ENCODE measurements at regions not wholly inside any gene's neighbourhood (a gene's known extent, or its start where the extent isn't known, plus 50 kb on each side); places are given as distances from the start of the nearest gene placed in this dataset.

DNA sequence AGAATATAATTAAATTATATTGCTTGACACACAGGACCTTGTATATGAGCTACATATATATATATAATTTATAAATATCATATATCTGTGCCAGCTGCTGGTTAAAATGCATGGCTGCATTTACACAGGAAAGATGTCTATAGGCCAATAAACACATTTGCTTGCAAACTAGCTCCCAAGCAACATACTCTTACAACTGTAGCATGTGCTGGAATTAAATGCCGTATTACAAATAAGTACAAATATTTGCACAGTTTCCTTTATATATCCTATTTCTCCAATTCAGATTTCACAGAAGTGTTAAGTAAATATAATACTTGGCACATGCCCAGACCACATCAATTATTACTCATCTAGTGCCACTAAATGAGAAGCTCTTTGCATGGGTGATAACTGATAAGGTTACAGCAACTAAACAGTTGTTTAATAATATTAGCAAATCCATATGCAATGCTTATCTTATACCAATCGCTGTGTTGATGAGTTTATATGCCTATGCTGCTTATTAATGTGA lies 66.7 kb upstream of the E2F7 start:
- no peak for DNase-seq
- H3K79me2 ChIP-seq (ENCODE audit: insufficient read depth, low read length) = no peaks in the 10 kb centered on the region
- no CpG with 5 or more reads among the region's 2 CpGs for WGBS (ENCODE audit: extremely low coverage, insufficient read length, low lambda C conversion rate)
- no peaks in the 10 kb centered on the region for H3K9me3 ChIP-seq (ENCODE audit: control insufficient read depth, low read depth, low read length)
- no peak overlapping the region for H2BK15ac ChIP-seq (ENCODE audit: low read depth, low read length)
- H4K20me1 ChIP-seq (ENCODE audit: control insufficient read depth, insufficient read depth, insufficient read length) = no peaks in the 10 kb centered on the region
- H3K56ac ChIP-seq (ENCODE audit: insufficient read length, low read depth, low read length) = no peak overlapping the region
- no peak overlapping the region for H3K27ac Mint-ChIP-seq
- no peak overlapping the region for H2AFZ ChIP-seq (ENCODE audit: low read length)
- H3K27ac ChIP-seq (ENCODE audit: insufficient read length, low read depth, low read length) = no peak overlapping the region
- no peaks in the 10 kb centered on the region for H3K27me3 ChIP-seq (ENCODE audit: insufficient read depth, low read length)
- no peak overlapping the region for H3K4me2 ChIP-seq (ENCODE audit: insufficient read depth, insufficient read length, low read length)
- H4K5ac ChIP-seq (ENCODE audit: insufficient read length, low read depth, low read length) = no peak overlapping the region
- no peak overlapping the region for H3K4ac ChIP-seq (ENCODE audit: low read depth, low read length)
- H3K4me1 ChIP-seq (ENCODE audit: insufficient read depth, low read length) = no peaks in the 10 kb centered on the region
- H3K9me3 Mint-ChIP-seq = no peaks in the 10 kb centered on the region
- peaks cover 2% of the 10 kb centered on the region; the same call in 1 of the 2 replicates for H3K27me3 Mint-ChIP-seq (ENCODE audit: low read depth)
- no peak overlapping the region for H3K18ac ChIP-seq (ENCODE audit: insufficient read length, low read depth, low read length)
- H3K79me1 ChIP-seq (ENCODE audit: insufficient read depth, low read depth, low read length, poor library complexity, severe bottlenecking) = no peaks in the 10 kb centered on the region
- H2BK120ac ChIP-seq (ENCODE audit: low read depth, low read length, poor library complexity, severe bottlenecking) = no peak overlapping the region
- no peak overlapping the region for H2BK5ac ChIP-seq (ENCODE audit: insufficient read length, low read length)
- TF ChIP-seq, protein P1, sequence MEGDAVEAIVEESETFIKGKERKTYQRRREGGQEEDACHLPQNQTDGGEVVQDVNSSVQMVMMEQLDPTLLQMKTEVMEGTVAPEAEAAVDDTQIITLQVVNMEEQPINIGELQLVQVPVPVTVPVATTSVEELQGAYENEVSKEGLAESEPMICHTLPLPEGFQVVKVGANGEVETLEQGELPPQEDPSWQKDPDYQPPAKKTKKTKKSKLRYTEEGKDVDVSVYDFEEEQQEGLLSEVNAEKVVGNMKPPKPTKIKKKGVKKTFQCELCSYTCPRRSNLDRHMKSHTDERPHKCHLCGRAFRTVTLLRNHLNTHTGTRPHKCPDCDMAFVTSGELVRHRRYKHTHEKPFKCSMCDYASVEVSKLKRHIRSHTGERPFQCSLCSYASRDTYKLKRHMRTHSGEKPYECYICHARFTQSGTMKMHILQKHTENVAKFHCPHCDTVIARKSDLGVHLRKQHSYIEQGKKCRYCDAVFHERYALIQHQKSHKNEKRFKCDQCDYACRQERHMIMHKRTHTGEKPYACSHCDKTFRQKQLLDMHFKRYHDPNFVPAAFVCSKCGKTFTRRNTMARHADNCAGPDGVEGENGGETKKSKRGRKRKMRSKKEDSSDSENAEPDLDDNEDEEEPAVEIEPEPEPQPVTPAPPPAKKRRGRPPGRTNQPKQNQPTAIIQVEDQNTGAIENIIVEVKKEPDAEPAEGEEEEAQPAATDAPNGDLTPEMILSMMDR (conservative IDR thresholded peaks at IDR 0.05) = no peak
- H3K14ac ChIP-seq (ENCODE audit: insufficient read depth, low read length) = no peak overlapping the region
- H3K9ac ChIP-seq (ENCODE audit: extremely low read depth, insufficient read length, low read length) = no peak overlapping the region
- no peaks in the 10 kb centered on the region for H3K4me1 Mint-ChIP-seq
- no peak overlapping the region for H3K4me3 Mint-ChIP-seq
- no peak overlapping the region for H2BK20ac ChIP-seq (ENCODE audit: low read depth, low read length, poor library complexity, severe bottlenecking)
- no peak overlapping the region for H4K8ac ChIP-seq (replicated peaks; ENCODE audit: insufficient read length, low read depth, low read length)
- H3T11ph ChIP-seq (ENCODE audit: low read length) = no peak overlapping the region
- no peak overlapping the region for H2BK12ac ChIP-seq (ENCODE audit: insufficient read length, low read depth, low read length)
- no peak overlapping the region for H3K23ac ChIP-seq (ENCODE audit: insufficient read length, low read depth, low read length)
- H3K23me2 ChIP-seq (ENCODE audit: insufficient read length, low read depth, low read length, poor library complexity, severe bottlenecking) = no peaks in the 10 kb centered on the region
- no peak overlapping the region for H4K91ac ChIP-seq (ENCODE audit: insufficient read length, low read depth, low read length)
- H3K36me3 Mint-ChIP-seq (ENCODE audit: insufficient read depth in 1 of 3, low read depth in 3 of 3) = no peaks in the 10 kb centered on the region
- H2AK5ac ChIP-seq (ENCODE audit: insufficient read length, low read length) = no peak overlapping the region
